ENCODE measurements at regions not wholly inside any gene's neighbourhood (a gene's known extent, or its start where the extent isn't known, plus 50 kb on each side); places are given as distances from the start of the nearest gene placed in this dataset.

- no peak for DNase-seq (ENCODE audit: low spot score)
- Mint-ChIP-seq H3K4me1 (peaks cover 15% of the 10 kb centered on the region), H3K27me3 (ENCODE audit: insufficient read depth, low read depth) (peaks cover 3% of the 10 kb centered on the region), H3K9me3 (no peaks in the 10 kb centered on the region), H3K4me3 (no peak overlapping the region), H3K27ac (no peak overlapping the region), H3K36me3 (no peaks in the 10 kb centered on the region)
- Histone ChIP-seq H4K20me1 (ENCODE audit: low read depth) (no peaks in the 10 kb centered on the region), H2AFZ (replicated peaks) (no peak overlapping the region), H3K27me3 (no peaks in the 10 kb centered on the region), H3K9me3 (ENCODE audit: low read depth) (no peaks in the 10 kb centered on the region), H3K4me2 (no peak overlapping the region), H3K36me3 (no peaks in the 10 kb centered on the region), H3K9ac (no peak overlapping the region), H3K79me2 (ENCODE audit: low read depth) (no peaks in the 10 kb centered on the region), H3K27ac (no peak overlapping the region), H3K4me1 (no peaks in the 10 kb centered on the region), H3F3A (ENCODE audit: low read depth) (no peaks in the 10 kb centered on the region), H3K4me3 (no peak overlapping the region)
- TF ChIP-seq EZH2phosphoT487 (IDR thresholded peaks at IDR 0.05) = no peak
- no peak for TF ChIP-seq EZH2 (IDR thresholded peaks at IDR 0.05)
- TF ChIP-seq CTCF (IDR thresholded peaks at IDR 0.05) = no peak
Observed at GRCh38 chr10:89095701-89096391, 105.2 kb downstream of the FAS start.

DNA sequence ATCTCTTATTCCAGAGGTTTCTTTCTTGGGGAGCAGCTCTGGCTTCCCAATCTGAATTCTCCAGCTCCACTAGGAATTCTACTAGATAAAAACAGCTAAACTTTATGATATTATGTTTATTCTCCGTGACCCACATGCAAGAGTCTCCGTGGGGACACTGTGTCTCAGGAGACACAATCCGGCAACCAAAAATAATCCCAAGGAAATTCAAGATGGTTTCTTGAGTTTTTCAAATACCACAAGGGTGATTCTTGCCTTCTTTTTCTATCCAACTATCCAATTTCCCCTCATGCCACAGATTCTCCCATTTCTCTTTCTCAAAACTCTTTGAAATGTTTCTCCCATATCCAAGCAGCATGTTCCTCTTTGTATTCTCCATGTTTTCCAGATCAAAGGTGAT is 103.1 kb downstream of the FAS start:
- Histone ChIP-seq H3K27ac (no peak overlapping the region), H3K4me2 (no peak overlapping the region)
- no peaks in the 10 kb centered on the region for H3K9me3 Mint-ChIP-seq

DNA sequence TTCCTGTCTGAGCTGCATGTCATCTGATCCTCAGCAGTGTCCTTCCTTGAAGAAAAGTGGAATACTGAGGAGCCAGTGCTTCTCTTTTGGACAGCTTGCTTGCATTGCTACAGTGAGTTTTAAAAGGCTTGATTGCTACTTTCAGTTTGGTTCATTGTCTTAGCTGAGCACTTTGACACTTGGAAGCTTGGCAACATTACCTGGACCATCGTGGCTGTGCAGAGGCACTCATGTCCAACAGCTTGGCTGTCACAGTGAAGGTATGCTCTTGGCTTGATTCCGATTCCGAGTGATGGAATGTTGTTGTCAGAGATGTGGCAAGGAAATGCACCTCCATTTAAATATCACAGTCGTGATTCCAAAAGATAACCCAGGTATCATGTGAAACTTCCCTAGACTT is 102.4 kb downstream of the FAS start:
- no peak overlapping the region for H3K4me3 ChIP-seq
- no peak overlapping the region for H3K27ac ChIP-seq
- H2AFZ ChIP-seq (replicated peaks) = peak overlapping the region; percentile 26
- no peaks in the 10 kb centered on the region for H3K79me2 ChIP-seq (ENCODE audit: low read depth)
- Mint-ChIP-seq H3K4me3 (no peak overlapping the region), H3K9me3 (no peaks in the 10 kb centered on the region), H3K36me3 (no peaks in the 10 kb centered on the region), H3K4me1 (peaks cover 7% of the 10 kb centered on the region), H3K27ac (no peak overlapping the region), H3K27me3 (ENCODE audit: insufficient read depth, low read depth) (peaks cover 3% of the 10 kb centered on the region)
- H3K9me3 ChIP-seq (ENCODE audit: low read depth) = no peaks in the 10 kb centered on the region
- no peaks in the 10 kb centered on the region for H3K4me1 ChIP-seq
- H3K4me2 ChIP-seq = no peak overlapping the region
- no peaks in the 10 kb centered on the region for H3K36me3 ChIP-seq
- no peak overlapping the region for H3K9ac ChIP-seq
- no peaks in the 10 kb centered on the region for H4K20me1 ChIP-seq (ENCODE audit: low read depth)
- H3F3A ChIP-seq (ENCODE audit: low read depth) = no peaks in the 10 kb centered on the region
- no peaks in the 10 kb centered on the region for H3K27me3 ChIP-seq
- TF ChIP-seq EZH2phosphoT487 (IDR thresholded peaks at IDR 0.05) (no peak), EZH2 (IDR thresholded peaks at IDR 0.05) (no peak), CTCF (IDR thresholded peaks at IDR 0.05) (no peak)
- DNase-seq (ENCODE audit: low spot score) = no peak

More for the DNA sequence above, 103.1 kb downstream of the FAS start:
- Histone ChIP-seq H3F3A (ENCODE audit: low read depth) (no peaks in the 10 kb centered on the region), H4K20me1 (ENCODE audit: low read depth) (no peaks in the 10 kb centered on the region), H3K36me3 (no peaks in the 10 kb centered on the region), H3K4me3 (no peak overlapping the region), H3K9me3 (ENCODE audit: low read depth) (no peaks in the 10 kb centered on the region), H3K27me3 (no peaks in the 10 kb centered on the region), H3K9ac (no peak overlapping the region), H3K79me2 (ENCODE audit: low read depth) (no peaks in the 10 kb centered on the region), H3K4me1 (no peaks in the 10 kb centered on the region), H2AFZ (replicated peaks) (no peak overlapping the region)
- TF ChIP-seq EZH2phosphoT487 (IDR thresholded peaks at IDR 0.05) (no peak), EZH2 (IDR thresholded peaks at IDR 0.05) (no peak), CTCF (IDR thresholded peaks at IDR 0.05) (no peak)
- no peak for DNase-seq (ENCODE audit: low spot score)
- H3K36me3 Mint-ChIP-seq = no peaks in the 10 kb centered on the region
- peaks cover 7% of the 10 kb centered on the region for H3K4me1 Mint-ChIP-seq
- no peak overlapping the region for H3K4me3 Mint-ChIP-seq
- no peak overlapping the region for H3K27ac Mint-ChIP-seq
- peaks cover 3% of the 10 kb centered on the region for H3K27me3 Mint-ChIP-seq (ENCODE audit: insufficient read depth, low read depth)
